ENCODE measurements at regions not wholly inside any gene's neighbourhood (a gene's known extent, or its start where the extent isn't known, plus 50 kb on each side); places are given as distances from the start of the nearest gene placed in this dataset.

DNA sequence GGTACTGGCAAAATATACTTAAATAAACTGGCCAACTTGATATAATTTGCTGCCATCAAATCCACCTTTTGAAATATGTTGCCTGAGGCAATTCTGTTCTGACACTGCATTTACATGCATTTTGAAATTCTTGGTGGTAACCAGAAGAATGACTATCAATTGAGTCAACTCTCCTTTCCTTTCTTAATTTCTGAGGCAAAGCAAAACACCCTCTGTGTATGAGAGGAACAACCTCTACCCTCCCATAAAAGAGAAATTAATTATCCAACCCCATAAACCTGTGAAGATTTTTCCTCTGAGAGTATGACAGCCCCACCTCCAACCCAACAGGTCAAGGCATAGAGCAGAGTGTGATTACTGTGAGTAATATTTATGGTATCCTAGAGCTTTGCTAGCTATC lies 286.8 kb downstream of the NR2F1-AS1 start:
- Histone ChIP-seq H3K27ac (ENCODE audit: low read depth in 1 of 2, low read length in 2 of 2) (no peak overlapping the region), H3K4me1 (ENCODE audit: control insufficient read depth in 1 of 2, insufficient read depth in 2 of 2, low read length in 2 of 2) (no peaks in the 10 kb centered on the region), H3K9me3 (ENCODE audit: control insufficient read depth, low read length) (no peaks in the 10 kb centered on the region), H3K27me3 (ENCODE audit: control insufficient read depth in 1 of 2, insufficient read depth in 2 of 2, low read length in 1 of 2) (no peaks in the 10 kb centered on the region), H3K36me3 (ENCODE audit: control insufficient read depth in 1 of 2, insufficient read depth in 2 of 2, low read length in 1 of 2) (no peaks in the 10 kb centered on the region), H3K4me3 (ENCODE audit: low read length in 2 of 2) (no peak overlapping the region)
- ATAC-seq (ENCODE audit: low FRiP score) (no peak), DNase-seq (no peak)
- intact Hi-C loops (cut with DNase I), result no loop called here

DNA sequence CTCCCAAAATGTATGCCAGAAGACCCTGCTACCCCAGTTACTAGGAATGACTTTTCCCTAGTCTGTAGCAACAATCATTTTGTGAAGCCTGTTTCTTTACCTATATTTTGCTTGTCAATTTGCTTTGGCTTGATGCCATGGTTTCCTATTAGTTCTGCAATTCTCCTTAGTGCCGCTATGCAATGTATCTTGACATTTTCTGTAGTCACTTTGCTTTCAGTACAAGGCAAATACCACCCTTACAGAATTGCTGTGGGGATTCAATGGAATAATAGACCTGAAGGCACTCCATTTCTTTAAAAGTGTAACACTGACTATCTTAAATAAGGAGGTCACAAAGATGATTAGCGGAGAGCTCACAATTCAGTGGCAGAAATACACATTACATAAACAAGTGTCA lies 291.1 kb downstream of the NR2F1-AS1 start:
- intact Hi-C loops (cut with DNase I), result no loop called here
- H3K36me3 ChIP-seq (ENCODE audit: control insufficient read depth in 1 of 2, insufficient read depth in 2 of 2, low read length in 1 of 2), result no peaks in the 10 kb centered on the region
- no peaks in the 10 kb centered on the region for H3K27me3 ChIP-seq (ENCODE audit: control insufficient read depth in 1 of 2, insufficient read depth in 2 of 2, low read length in 1 of 2)
- peaks cover 3% of the 10 kb centered on the region for H3K9me3 ChIP-seq (ENCODE audit: control insufficient read depth, low read length)
- DNase-seq, result no peak
- no peak for ATAC-seq (ENCODE audit: low FRiP score)
- H3K27ac ChIP-seq (ENCODE audit: low read depth in 1 of 2, low read length in 2 of 2), result no peak overlapping the region
- 67 to 77% methylated on average over 2 of the region's 2 CpGs for WGBS, 2 donors
- H3K4me3 ChIP-seq (ENCODE audit: low read length in 2 of 2), result no peak overlapping the region
- no peaks in the 10 kb centered on the region for H3K4me1 ChIP-seq (ENCODE audit: control insufficient read depth in 1 of 2, insufficient read depth in 2 of 2, low read length in 2 of 2)

DNA sequence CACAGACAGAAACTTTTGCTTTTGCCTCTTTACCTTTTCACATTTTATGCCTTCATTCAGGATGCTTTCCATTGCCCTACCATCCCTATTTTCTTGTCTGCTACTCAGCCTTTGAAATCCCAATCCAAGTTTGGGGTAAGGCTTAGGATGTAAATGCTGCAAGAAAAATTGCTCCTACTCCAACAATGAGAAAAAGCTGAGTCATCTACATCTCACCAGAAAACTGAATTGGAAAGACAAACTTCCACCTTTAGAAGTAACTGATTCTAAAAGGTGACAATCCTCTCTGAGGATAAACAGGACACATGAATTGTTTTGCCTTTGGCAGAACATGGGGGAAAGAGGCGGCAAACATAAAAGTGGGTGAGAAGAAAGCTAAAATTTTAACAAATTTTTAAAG lies 295.6 kb downstream of the NR2F1-AS1 start:
- H3K4me1 ChIP-seq (ENCODE audit: control insufficient read depth in 1 of 2, insufficient read depth in 2 of 2, low read length in 2 of 2), result no peaks in the 10 kb centered on the region
- ATAC-seq (ENCODE audit: low FRiP score) (no peak), DNase-seq (no peak)
- peaks cover 0 to 2% of the 10 kb centered on the region in 2 donors for H3K27me3 ChIP-seq (ENCODE audit: control insufficient read depth in 1 of 2, insufficient read depth in 2 of 2, low read length in 1 of 2)
- H3K4me3 ChIP-seq (ENCODE audit: low read length in 2 of 2), result no peak overlapping the region
- intact Hi-C loops (cut with DNase I), result no loop called here
- H3K36me3 ChIP-seq (ENCODE audit: control insufficient read depth in 1 of 2, insufficient read depth in 2 of 2, low read length in 1 of 2), result no peaks in the 10 kb centered on the region
- 94 to 100% methylated on average over 1 of the region's 1 CpG for WGBS, 2 donors
- no peak overlapping the region for H3K27ac ChIP-seq (ENCODE audit: low read depth in 1 of 2, low read length in 2 of 2)
- H3K9me3 ChIP-seq (ENCODE audit: control insufficient read depth, low read length), result peaks cover 6% of the 10 kb centered on the region

GRCh38 chr5:93281980-93282772 lies 298.8 kb downstream of the NR2F1-AS1 start:
- intact Hi-C loops (cut with DNase I), result no loop called here
- no peak for ATAC-seq (ENCODE audit: low FRiP score)
- peaks cover 6% of the 10 kb centered on the region for H3K9me3 ChIP-seq (ENCODE audit: control insufficient read depth, low read length)
- 29 to 30% methylated on average over 4 of the region's 4 CpGs for WGBS, 2 donors
- peaks cover 0 to 2% of the 10 kb centered on the region in 2 donors for H3K27me3 ChIP-seq (ENCODE audit: control insufficient read depth in 1 of 2, insufficient read depth in 2 of 2, low read length in 1 of 2)
- H3K27ac ChIP-seq (ENCODE audit: low read depth in 1 of 2, low read length in 2 of 2), result no peak overlapping the region
- no peak overlapping the region for H3K4me3 ChIP-seq (ENCODE audit: low read length in 2 of 2)
- no peak for DNase-seq
- no peaks in the 10 kb centered on the region for H3K4me1 ChIP-seq (ENCODE audit: control insufficient read depth in 1 of 2, insufficient read depth in 2 of 2, low read length in 2 of 2)
- no peaks in the 10 kb centered on the region for H3K36me3 ChIP-seq (ENCODE audit: control insufficient read depth in 1 of 2, insufficient read depth in 2 of 2, low read length in 1 of 2)

DNA sequence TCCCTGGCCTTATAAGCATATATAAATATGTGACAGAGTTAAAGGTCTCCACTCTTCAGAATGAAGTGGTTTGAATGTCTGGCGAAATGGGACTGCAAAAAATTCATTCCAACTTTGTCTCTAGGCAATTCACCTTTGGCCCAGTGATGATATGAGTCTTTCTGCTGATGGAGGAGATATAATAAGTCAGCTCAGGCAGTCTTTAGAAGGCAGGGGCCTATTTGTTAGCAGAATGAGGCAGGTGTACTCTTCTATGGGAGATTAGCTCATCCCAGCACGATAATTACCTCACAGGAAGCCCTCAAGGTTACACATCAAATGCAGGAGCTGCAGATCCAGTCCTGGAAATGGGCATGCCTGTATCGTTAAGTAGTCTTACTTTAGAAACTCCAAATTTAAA lies 300.5 kb downstream of the NR2F1-AS1 start:
- Histone ChIP-seq H3K27ac (ENCODE audit: low read depth in 1 of 2, low read length in 2 of 2) (no peak overlapping the region), H3K9me3 (ENCODE audit: control insufficient read depth, low read length) (peaks cover 3% of the 10 kb centered on the region), H3K36me3 (ENCODE audit: control insufficient read depth in 1 of 2, insufficient read depth in 2 of 2, low read length in 1 of 2) (no peaks in the 10 kb centered on the region), H3K4me3 (ENCODE audit: low read length in 2 of 2) (no peak overlapping the region), H3K27me3 (ENCODE audit: control insufficient read depth in 1 of 2, insufficient read depth in 2 of 2, low read length in 1 of 2) (peaks cover 0 to 2% of the 10 kb centered on the region in 2 donors), H3K4me1 (ENCODE audit: control insufficient read depth in 1 of 2, insufficient read depth in 2 of 2, low read length in 2 of 2) (no peaks in the 10 kb centered on the region)
- 87 to 90% methylated on average over 3 of the region's 3 CpGs for WGBS, 2 donors
- DNase-seq, result no peak
- intact Hi-C loops (cut with DNase I), result no loop called here
- ATAC-seq (ENCODE audit: low FRiP score), result no peak

GRCh38 chr5:93279296-93279963 lies 301.6 kb downstream of the NR2F1-AS1 start:
- no peak for ATAC-seq (ENCODE audit: low FRiP score)
- no peak overlapping the region for H3K27ac ChIP-seq (ENCODE audit: low read depth in 1 of 2, low read length in 2 of 2)
- H3K9me3 ChIP-seq (ENCODE audit: control insufficient read depth, low read length), result peaks cover 3% of the 10 kb centered on the region
- H3K4me1 ChIP-seq (ENCODE audit: control insufficient read depth in 1 of 2, insufficient read depth in 2 of 2, low read length in 2 of 2), result no peaks in the 10 kb centered on the region
- no peaks in the 10 kb centered on the region for H3K36me3 ChIP-seq (ENCODE audit: control insufficient read depth in 1 of 2, insufficient read depth in 2 of 2, low read length in 1 of 2)
- 68 to 80% methylated on average over 3 of the region's 3 CpGs for WGBS, 2 donors
- no peak for DNase-seq
- no peak overlapping the region for H3K4me3 ChIP-seq (ENCODE audit: low read length in 2 of 2)
- intact Hi-C loops (cut with DNase I), result no loop called here
- peaks cover 0 to 2% of the 10 kb centered on the region in 2 donors for H3K27me3 ChIP-seq (ENCODE audit: control insufficient read depth in 1 of 2, insufficient read depth in 2 of 2, low read length in 1 of 2)

- 54% methylated on average over 2 of the region's 2 CpGs for WGBS, 2 donors
- ATAC-seq (ENCODE audit: low FRiP score), result no peak
- H3K4me3 ChIP-seq (ENCODE audit: low read length in 2 of 2), result no peak overlapping the region
- H3K4me1 ChIP-seq (ENCODE audit: control insufficient read depth in 1 of 2, insufficient read depth in 2 of 2, low read length in 2 of 2), result no peaks in the 10 kb centered on the region
- H3K36me3 ChIP-seq (ENCODE audit: control insufficient read depth in 1 of 2, insufficient read depth in 2 of 2, low read length in 1 of 2), result no peaks in the 10 kb centered on the region
- DNase-seq, result no peak
- H3K27me3 ChIP-seq (ENCODE audit: control insufficient read depth in 1 of 2, insufficient read depth in 2 of 2, low read length in 1 of 2), result peaks cover 0 to 2% of the 10 kb centered on the region in 2 donors
- peaks cover 3% of the 10 kb centered on the region for H3K9me3 ChIP-seq (ENCODE audit: control insufficient read depth, low read length)
- no peak overlapping the region for H3K27ac ChIP-seq (ENCODE audit: low read depth in 1 of 2, low read length in 2 of 2)
- intact Hi-C loops (cut with DNase I), result no loop called here
These were observed 302.1 kb downstream of the NR2F1-AS1 start for GRCh38 chr5:93278896-93279295.

DNA sequence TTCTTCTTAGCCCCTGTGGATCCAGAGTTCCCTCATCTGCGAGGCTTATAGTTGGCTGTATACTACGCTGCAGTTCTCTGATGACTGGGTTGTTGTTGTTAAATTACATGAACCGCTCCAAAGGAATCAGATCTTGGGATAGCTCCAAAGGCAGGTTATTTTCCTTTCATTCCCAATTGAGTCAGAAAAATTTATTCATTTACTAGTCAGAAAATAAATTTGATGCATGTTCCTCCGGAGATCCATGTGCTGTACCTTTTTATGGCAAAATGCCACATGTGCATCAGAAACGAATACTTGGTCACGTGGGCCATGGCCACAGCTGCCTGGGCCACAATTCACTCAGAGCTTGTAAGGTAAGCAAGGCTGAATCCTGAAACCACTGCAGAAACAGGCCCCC lies 304.0 kb downstream of the NR2F1-AS1 start:
- ATAC-seq (ENCODE audit: low FRiP score) (no peak), DNase-seq (no peak)
- Histone ChIP-seq H3K4me1 (ENCODE audit: control insufficient read depth in 1 of 2, insufficient read depth in 2 of 2, low read length in 2 of 2) (no peaks in the 10 kb centered on the region), H3K4me3 (ENCODE audit: low read length in 2 of 2) (no peak overlapping the region), H3K36me3 (ENCODE audit: control insufficient read depth in 1 of 2, insufficient read depth in 2 of 2, low read length in 1 of 2) (no peaks in the 10 kb centered on the region), H3K27ac (ENCODE audit: low read depth in 1 of 2, low read length in 2 of 2) (no peak overlapping the region), H3K27me3 (ENCODE audit: control insufficient read depth in 1 of 2, insufficient read depth in 2 of 2, low read length in 1 of 2) (peaks cover 0 to 2% of the 10 kb centered on the region in 2 donors), H3K9me3 (ENCODE audit: control insufficient read depth, low read length) (peaks cover 3% of the 10 kb centered on the region)
- WGBS, 2 donors, result 49 to 53% methylated on average over 6 of the region's 6 CpGs
- intact Hi-C loops (cut with DNase I), result no loop called here

DNA sequence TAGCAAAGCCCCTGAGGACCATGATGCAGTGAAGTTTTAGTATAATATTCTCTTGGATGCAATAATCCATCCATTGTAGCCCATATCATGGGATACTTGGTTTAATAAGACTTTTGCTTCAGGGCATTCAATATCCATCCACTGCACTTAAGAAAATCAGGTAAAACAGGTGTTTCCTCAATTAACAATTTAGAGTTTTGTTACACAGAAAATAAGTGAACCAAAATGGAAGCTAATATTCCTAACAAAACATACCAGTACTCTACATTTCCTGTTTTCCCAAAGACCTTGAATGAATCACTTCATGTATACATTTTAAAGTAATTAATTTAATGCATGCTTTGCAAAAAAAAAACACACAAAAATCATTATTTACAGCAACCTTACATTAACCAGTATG lies 305.6 kb downstream of the NR2F1-AS1 start:
- H3K4me3 ChIP-seq (ENCODE audit: low read length in 2 of 2), result no peak overlapping the region
- ATAC-seq (ENCODE audit: low FRiP score) (no peak), DNase-seq (no peak)
- H3K4me1 ChIP-seq (ENCODE audit: control insufficient read depth in 1 of 2, insufficient read depth in 2 of 2, low read length in 2 of 2), result no peaks in the 10 kb centered on the region
- H3K36me3 ChIP-seq (ENCODE audit: control insufficient read depth in 1 of 2, insufficient read depth in 2 of 2, low read length in 1 of 2), result no peaks in the 10 kb centered on the region
- no peak overlapping the region for H3K27ac ChIP-seq (ENCODE audit: low read depth in 1 of 2, low read length in 2 of 2)
- no peaks in the 10 kb centered on the region for H3K27me3 ChIP-seq (ENCODE audit: control insufficient read depth in 1 of 2, insufficient read depth in 2 of 2, low read length in 1 of 2)
- H3K9me3 ChIP-seq (ENCODE audit: control insufficient read depth, low read length), result no peaks in the 10 kb centered on the region
- intact Hi-C loops (cut with DNase I), result no loop called here
